Stimulated activated CD8-positive, alpha-beta memory T cell treated with anti-CD3 and anti-CD28 coated beads, Interleukin-15, amount 100 ng/mL, for 4 hours (primary cell): ENCODE measurements at regions not wholly inside any gene's neighbourhood (a gene's known extent, or its start where the extent isn't known, plus 50 kb on each side); places are given as distances from the start of the nearest gene placed in this dataset.
"Not testable (repeated sequence)": the region's sequence is repeated elsewhere in the genome, so short reads cannot be mapped to it uniquely, and the experiment has no call there.

Experiments used
- DNase-seq, 2 donors: peaks; one replicate each; pipeline ENCODE4 v3.0.0-alpha.2; 2020; ENCODE audit warnings: low read depth in 2 of 2

DNA sequence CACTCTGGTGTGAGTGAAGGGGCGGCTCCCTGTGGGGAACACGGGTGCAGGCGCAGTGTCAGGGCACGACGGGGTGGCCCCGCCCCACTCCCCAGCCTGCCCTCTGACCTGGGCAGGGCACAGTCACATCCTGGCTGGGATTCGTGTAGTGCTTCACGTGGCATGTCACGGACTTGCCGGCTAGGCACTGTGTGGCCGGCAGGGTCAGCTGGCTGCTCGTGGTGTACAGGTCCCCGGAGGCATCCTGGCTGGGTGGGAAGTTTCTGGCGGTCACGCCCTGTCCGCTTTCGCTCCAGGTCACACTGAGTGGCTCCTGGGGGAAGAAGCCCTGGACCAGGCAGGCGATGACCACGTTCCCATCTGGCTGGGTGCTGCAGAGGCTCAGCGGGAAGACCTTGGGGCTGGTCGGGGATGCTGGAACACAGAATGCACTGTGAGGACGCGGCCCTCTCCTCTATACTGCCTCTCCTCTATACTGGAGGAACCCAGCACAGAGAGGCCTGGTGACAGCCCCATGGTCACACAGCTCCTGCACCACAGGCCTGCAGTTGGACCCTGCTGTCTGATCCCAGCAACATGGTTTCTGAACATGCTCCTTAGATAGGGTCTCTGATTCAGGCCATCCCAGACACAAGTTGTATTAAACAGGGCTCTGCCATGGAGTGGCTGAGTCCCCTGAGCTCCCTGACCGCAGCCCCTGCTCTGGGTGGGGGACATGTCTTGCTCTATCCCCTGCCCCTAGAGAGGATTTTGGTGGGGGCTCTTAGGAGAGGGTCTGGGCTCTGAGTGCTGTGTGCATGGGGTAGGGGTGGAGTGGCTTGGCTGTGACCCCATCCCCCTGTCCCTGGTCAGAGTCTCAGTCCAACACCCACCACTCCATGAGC is 182.1 kb downstream of the TMEM121 start:
- not testable (repeated sequence) for DNase-seq

DNA sequence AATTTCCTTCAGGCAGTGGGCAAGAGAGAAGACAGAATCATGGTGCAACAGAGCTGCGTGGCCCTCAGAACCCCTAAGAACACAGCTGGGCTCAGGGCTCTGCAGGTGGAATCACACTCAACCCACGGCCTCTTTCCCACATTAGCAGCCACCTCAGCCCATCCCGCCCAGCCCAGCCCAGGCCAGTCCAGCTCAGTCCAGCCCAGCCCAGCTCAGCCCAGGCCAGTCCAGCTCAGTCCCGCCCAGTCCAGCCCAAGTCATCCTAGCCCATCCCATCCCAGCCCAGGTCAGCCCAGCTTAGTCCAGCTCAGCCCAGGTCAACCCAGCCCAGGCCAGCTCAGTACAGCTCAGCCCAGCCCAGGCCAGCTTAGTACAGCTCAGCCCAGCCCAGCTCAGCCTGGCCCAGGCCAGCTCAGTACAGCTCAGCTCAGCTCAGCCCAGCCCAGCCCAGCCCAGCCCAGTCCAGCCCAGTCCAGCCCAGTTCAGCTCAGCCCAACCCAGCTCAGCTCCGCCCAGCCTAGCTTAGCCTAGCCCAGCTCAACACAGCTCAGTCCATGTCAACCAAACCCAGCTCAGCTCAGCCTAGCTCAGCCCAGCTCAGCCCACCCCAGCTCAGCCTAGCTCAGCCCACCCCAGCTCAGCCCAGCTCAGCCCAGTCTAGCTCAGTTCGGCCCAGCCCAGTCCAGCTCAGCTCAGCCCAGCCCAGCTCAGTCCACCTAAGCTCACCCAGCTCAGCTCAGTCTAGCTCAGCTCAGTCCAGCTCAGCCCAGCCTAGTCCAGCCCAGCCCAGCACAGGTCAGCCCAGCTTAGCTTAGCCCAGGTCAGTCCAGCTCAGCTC is 183.1 kb downstream of the TMEM121 start:
- DNase-seq = no peak

DNA sequence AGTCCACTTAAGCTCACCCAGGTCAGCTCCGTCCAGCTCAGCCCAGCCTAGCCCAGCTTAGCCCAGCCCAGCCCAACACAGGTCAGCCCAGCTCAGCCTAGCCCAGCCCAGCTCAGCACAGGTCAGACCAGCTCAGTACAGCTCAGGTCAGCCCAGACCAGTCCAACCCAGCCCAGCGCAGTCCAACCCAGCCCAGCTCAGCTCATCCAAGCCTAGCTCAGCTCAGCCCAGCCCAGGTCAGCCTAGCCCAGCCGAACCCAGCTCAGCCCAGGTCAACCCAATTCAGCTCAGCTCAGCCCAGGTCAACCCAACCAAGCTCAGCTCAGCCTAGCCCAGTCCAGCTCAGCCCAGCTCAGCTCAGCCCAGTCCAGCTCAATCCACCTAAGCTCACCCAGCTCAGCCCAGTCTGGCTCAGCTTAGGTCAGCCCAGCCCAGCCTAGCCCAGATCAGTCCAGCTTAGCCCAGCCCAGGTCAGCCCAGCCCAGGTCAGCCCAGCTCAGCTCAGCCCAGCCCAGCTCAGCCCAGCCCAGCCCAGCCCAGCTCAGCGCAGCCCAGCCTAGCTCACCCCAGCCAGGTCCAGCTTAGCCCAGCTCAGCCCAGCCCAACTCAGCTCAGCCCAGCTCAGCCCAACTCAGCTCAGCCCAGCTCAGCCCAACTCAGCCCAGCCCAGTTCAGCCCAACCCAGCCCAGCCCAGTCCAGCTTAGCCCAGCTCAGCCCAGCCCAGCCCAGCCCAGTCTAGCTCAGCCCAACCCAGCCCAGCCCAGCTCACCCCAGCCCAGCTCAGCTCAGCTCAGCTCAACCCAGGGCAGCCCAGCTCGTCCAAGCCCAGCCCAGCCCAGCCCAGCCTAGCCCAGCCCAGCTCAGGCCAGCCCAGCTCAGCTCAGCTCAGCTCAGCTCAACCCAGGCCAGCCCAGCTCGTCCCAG is 184.0 kb downstream of the TMEM121 start:
- no peak for DNase-seq

DNA sequence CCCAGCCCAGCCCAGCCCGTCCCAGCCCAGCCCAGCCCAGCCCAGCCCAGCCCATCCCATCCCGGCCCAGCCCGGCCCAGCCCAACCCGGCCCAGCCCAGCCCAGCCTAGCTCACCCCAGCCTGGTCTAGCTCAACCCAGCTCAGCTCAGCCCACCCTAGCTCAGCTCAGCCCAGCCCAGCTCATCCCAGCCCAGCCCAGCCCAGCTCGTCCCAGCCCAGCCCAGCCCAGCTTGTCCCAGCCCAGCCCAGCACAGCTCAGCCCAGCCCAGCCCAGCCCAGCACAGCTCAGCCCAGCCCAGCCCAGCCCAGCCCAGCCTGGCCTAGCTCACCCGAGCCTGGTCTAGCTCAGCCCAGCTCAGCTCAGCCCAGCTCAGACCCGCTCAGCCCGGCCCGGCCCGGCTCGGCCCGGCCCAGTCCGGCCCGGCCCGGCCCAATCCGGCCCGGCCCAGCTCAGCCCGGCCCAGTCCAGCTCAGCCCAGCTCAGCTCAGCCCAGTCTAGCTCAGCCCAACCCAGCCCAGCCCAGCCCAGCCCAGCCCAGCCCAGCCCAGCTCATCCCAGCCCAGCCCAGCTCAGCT is 184.7 kb downstream of the TMEM121 start:
- no peak for DNase-seq

DNA sequence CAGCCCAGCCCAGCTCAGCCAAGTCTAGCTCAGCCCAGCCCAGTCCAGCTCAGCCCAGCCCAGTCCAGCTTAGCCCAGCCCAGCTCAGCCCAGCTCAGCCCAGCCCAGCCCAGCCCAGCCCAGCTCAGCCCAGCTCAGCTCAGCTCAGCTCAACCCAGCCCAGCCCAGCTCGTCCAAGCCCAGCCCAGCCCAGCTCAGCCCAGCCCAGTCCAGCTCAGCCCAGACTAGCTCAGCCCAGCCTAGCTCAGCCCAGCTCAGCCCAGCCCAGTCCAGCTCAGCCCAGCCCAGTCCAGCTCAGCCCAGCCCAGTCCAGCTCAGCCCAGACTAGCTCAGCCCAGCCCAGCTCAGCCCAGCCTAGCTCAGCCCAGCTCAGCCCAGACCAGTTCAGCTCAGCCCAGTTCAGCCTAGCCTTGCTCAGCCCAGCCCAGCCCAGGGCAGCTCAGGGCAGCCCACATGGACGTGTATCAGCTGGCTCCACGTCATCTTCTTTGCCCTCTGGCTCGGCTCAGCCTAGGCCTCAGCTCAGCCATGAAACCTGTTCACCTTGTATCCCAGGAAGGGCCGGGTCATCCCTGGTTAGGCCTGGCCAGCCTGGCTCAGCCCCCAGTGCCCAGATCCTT is 185.6 kb downstream of the TMEM121 start:
- no peak for DNase-seq

DNA sequence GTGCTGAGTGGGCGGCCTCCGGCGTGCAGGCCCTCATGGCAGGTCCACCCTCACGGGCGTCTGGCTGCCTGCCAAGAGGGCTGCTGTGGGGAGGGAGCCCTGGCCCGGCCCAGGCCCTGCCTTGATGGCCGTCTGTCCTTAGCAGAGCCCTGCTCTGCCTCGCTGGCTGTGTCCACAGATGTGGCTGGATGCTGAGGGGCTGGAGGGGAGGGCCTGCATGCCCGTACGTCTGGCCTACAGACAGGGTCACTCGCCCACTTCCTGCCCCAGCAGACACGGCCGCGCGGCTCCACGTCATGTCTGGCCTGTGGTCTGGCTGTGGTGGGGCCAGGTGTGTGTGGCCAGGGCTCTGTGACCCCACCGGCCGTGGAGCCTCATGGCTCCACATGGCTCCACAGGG is 186.3 kb downstream of the TMEM121 start:
- DNase-seq = not testable (repeated sequence)

DNA sequence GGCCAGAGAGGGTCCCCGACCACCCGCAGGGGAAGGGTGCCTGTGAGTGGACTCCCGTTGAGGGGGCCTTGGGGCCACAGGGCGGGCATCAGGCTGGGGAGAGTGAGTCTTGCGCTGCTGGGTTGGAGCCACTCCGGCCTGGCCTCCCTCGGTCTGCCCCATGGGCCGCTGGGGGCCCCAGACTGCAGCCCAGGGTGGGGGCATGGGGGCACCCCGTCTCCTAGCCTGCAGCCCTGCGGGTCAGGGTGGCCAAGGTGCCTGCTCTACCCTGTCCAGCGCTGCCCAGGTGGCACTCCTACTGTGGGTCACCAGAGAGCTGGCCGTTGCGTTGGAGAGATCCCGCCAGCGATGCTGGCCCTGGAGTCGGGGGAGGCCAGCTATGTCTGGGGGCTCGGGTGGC is 186.8 kb downstream of the TMEM121 start:
- not testable (repeated sequence) for DNase-seq

DNA sequence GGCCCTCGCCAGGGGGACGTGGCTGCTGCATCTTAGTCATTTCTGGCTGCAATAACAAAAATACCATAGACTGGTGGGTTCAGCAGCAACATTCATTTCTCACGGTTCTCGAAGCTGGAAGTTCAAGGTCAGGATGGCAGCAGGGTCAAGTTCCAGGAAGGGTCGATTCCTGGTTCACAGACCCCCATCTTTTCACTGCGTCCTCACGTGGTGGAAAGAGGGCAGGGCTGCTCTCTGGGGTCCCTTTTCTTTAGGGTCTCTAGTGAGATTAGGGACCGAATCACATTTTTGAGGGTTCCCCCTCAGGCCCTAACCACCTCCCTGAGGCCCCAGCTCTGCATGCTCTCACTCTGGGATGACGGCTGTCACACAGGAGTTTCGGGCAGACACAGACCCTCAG is 187.5 kb downstream of the TMEM121 start:
- DNase-seq = not testable (repeated sequence)

DNA sequence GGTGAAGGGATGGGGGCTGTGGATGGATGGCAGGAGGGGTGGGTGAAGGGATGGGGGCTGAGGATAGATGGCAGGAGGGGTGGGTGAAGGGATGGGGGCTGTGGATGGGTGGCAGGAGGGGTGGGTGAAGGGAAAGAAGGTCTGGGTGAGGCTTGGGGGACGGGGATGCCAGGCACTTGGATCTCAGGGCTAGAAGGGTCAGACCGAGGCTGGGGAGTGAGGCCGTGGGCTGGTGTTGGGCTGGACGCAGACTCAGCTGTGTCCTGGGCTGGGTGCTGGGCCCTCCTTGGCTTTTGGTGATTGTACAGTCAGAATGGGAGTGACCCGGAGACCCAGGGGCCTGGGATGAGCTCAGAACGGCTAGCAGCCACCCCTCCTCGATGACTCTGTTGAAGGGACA is 192.4 kb downstream of the TMEM121 start:
- not testable (repeated sequence) for DNase-seq

DNA sequence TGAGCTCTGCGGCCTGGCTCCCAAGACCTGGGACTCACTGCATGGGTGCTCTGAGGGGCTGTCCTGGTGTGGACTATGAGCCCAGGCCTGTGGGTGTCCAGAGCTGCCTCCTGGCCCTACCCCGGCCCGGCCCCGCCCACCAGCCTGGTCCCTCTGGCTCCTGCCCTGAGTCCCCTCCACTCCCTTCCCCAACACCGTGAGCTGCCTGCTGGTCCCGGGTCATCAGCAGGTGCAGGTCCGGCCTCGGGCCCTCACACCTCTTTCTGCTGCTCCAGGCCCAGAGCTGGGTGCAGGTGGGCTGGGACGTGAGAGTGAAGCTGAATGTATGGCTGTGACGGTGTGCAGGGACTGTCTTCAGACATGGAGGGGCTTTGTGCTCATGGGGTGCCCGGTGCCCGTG is 193.7 kb downstream of the TMEM121 start:
- DNase-seq = not testable (repeated sequence)

DNA sequence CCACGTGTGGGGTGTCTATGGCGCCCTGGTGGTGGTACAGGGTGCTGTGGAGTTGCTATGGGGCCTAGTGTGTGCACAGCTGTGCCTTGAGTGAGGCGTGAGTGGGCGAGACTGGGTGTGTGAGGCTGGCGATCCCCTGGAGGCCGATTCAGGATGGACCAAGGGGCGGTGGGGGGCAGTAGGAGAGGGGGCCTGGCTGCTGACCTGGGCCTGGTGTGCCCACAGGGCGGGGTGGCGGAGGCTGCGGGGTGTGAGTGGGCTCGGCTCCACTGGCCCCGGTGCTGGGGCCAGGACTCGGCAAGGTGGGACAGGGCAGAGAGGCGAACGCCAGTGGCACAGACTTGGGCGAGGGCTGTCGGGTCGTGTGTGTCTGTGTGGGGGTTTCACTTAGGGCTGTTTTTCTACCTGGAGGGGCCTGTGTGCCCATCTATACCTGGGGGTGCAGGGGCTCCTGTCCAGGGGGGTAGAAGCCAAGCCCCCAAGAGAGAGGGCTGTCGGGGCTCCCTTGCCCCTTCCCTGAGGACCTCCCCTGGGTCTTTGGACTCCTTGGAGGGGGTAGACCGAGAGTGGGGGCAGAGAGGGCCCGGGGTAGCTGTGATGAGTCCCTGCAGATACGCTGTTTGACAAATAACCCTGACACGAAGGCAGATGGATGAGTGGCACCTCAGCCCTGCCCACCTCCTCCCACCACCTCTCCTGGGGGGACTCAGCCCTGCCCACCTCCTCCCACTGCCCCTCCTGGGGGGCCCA is 194.6 kb downstream of the TMEM121 start:
- DNase-seq = not testable (repeated sequence)

DNA sequence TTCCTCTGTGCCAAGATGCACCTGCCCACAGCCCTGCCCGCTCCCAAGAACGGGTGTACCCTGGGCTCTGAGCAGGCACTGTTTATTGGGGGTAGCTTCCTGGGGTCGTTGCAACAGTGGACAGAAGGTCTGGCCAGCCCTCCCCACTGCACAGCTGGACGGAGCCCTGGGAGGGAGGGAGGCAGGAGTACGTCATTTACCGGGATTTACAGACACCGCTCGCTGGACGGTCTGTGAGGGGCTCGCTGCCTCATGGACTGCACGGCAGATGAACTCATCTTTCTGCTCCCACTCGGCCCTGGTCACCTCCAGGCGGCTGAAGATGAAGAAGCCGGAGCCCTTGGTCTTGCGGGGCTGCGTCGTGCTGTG is 195.2 kb downstream of the TMEM121 start:
- not testable (repeated sequence) for DNase-seq

DNA sequence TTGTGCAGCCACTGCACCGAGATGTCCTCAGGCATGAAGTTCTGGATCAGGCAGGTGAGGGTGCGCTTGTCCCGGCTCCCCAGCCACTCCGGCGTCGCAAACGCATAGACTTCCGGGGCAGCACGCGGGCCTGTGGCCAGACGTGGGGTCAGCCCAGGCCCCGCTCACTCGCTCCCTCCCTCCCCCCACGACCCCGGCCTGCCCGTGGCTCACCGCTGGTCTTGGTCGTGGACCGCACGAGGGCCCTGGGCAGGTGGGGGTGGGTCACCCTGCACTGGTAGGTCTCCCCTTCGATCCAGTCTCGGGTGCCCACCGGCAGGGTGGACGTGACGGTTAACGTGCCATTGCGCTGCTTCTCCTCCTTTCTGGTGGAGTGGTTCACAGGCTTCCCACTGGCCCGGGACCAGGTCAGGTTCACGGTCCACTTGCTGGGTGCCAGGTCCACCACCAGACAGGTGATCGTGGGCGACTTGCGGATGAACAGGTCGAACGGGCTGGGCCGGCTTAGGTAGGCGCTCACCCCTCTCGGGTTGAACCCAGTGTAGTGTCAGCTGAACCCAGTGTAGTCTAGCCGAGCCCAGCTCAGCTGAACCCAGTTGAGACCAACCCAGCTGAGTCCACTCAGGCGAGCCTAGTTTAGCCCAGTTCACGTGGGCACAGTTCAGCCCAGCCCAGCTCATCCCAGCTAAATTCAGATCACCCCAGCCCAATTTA is 195.8 kb downstream of the TMEM121 start:
- DNase-seq = not testable (repeated sequence)

DNA sequence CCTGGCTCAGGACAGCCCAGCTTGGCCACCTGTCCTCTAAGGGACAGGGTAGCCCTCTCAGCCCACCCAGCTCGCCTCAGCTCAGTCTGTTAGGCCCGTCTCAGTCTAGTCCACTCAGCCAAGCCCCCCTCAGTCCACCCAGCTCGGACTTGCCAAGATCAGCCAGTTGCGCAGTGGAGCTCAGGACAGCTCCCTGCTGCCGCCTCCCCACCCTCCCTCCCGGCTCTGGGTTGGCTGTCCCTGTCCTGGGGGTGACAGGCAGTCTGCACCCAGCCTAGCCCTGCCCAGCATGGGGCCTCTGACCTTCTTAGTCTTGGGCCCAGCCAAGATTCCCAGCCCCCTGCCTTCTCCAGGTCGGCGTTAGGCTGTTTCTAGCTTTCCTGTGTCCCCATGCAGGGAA is 196.9 kb downstream of the TMEM121 start:
- DNase-seq = not testable (repeated sequence)

DNA sequence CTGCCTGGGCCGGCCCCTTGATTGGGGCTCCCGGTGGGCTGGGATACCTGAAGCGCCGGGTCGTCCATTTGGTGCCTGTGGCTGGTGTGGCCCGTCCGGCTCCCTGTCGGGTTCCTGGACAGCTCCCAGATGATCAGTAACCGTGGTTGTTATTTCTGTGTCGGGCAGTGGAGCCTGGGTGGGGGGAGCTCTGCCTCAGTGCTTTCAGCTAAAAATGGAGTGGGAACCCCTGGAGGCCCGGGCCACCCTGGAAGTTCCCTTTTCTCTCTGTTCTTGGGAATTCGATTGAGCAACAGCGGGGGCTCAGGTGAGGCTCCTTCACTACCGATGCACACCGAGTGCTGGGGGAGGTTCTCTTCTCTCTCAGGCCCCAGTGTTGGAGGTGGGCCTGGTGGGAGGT is 197.4 kb downstream of the TMEM121 start:
- DNase-seq = not testable (repeated sequence)

DNA sequence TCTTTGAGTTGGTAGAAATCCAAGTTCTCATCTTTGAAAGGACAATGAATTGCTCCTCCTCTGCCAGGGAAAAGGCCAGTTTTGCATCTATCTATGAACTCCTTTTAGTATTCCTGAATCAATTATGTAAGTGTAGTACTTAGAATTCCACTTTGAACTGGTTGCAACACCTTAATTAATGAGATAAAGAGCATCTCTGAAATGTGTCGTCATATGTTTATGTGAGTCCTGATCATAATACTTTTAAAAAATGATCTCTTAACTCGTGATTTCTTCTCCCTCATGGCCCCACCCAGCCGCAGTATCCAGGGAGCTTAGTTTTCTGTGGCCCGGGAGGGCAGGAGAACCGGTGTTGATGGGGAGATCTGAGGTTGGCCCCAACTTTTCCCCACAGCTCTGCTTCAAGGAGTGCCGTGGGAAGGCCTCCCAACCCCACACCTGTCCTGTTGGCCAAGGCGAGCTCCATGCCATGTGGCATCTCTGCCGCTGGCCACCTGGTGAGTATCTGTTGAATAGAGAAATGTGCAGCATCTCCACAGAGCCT is 203.5 kb downstream of the TMEM121 start:
- DNase-seq = not testable (repeated sequence)

DNA sequence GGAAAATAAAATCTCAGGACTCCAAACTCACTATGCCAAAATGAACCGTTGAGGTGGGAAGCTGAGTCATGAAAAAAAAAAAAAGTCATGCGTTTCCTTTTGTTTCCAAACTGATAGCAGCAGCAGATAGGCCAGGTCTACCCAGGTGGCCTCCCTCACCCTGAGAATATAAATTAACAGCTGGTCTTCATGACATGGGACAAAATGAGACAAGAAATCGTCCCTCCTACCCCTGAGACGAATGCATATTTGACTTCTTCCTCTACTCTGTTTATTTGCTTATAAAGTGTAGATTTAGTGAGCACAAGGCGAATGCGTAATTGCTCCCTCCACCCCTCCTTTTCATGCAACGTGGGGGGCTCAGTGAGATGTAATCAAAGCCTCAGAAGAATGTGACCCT is 204.3 kb downstream of the TMEM121 start:
- not testable (repeated sequence) for DNase-seq

DNA sequence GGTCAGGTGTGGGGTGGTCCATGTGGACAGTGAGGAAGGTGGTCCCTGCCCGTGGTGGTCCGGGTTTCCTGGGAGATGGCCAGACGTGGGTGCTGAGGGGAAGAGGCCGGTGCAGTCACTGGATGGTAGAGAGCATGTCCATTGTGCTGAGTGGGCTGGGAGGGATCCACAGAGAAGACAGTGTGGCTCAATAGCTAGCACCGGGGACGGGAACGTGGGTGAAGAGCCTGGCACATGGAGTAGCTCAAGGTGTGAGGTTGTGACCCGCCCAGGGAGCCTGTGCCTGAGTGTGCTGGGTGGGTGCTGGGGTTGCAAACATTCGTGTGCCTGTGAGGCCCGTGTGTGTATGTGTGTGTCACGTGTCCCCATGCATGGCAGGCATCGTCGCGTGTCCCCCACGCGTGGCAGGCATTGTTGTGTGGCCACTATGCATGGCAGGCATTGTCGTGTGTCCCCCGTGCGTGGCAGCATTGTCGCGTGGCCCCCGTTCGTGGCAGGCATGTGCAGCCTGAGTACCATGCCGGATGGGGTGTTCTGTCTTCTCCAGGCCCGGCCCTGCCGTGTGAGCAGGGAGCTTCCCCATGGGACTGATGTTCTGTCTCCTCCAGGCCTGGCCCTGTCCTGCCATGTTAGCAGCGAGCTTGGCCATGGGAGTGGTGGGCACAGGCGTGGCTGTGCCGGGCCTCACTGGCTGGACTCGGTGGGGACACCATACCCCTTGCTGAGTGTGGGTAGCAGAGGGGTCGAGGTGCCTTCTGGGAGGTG is 205.0 kb downstream of the TMEM121 start:
- DNase-seq = not testable (repeated sequence)
